CD1c-positive myeloid dendritic cell (primary cell): ENCODE measurements at regions not wholly inside any gene's neighbourhood (a gene's known extent, or its start where the extent isn't known, plus 50 kb on each side); places are given as distances from the start of the nearest gene placed in this dataset.
"Not testable (repeated sequence)": the region's sequence is repeated elsewhere in the genome, so short reads cannot be mapped to it uniquely, and the experiment has no call there.

ENCODE experiments used
- DNase-seq: peaks from one replicate; pipeline ENCODE4 v3.0.0-alpha.2; 2016; ENCODE audit errors: extremely low spot score

GRCh38 chr2:83055376-83056010 is 1403.6 kb downstream of the SUCLG1 start:
- no peak for DNase-seq

- DNase-seq = no peak
These were observed 1404.3 kb downstream of the SUCLG1 start for GRCh38 chr2:83054751-83055150.

- no peak for DNase-seq
These were observed 1407.4 kb downstream of the SUCLG1 start for GRCh38 chr2:83051538-83052170.

DNA sequence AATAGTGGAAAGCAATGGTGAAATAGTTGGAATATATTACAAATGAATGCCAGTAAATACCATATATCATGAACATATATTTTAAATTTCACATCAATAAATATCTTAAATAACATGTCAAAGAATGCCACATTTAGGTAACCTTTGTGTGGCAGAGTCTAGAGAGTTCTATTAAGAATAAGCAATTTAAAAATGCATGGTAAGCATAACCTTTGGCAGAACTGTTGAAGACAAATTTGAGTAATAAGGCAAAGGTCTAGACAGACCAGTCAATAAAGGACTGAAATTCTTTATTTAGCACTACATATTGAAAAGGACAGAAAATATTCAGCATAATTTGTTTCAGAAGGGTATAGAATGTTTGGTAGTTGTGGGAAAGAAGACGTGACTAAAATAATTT is 1417.0 kb downstream of the SUCLG1 start:
- no peak for DNase-seq

- DNase-seq = no peak
These were observed 1436.4 kb downstream of the SUCLG1 start for GRCh38 chr2:83022631-83023210.

- DNase-seq = no peak
These were observed 1441.6 kb downstream of the SUCLG1 start for GRCh38 chr2:83017366-83018090.

DNA sequence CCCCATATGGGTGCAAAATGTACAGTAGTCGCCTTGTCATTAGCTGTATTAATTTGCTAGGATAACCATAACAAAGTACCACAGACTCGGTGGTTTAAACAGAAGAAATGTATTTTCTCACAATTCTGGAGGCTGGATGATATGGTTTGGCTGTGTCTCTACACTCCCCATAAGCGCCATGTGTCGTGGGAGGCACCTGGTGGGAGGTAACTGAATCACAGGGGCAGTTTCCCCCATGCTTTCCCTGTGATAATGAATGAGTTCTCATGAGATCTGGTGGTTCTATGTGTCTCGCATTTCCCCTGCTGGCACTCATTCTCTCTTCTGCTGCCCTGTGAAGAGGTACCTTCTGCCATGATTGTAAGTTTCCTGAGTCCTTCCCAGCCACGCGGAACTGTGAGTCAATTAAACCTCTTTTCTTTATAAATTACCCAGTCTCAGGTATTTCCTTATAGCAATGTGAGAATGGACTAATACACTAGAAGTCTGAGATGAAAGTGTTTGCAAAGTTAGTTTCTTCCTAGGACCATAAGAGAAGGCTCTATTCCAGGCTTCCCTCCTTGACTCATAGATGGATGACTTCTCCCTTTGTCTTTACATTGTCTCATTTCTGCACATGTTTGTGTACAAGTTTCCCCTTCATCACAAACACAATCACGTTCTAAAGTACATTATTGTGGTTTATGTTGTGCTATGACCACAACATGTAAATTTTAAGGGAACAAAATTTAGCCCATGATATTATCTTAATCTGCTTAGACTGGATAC is 1442.6 kb downstream of the SUCLG1 start:
- no peak for DNase-seq

DNA sequence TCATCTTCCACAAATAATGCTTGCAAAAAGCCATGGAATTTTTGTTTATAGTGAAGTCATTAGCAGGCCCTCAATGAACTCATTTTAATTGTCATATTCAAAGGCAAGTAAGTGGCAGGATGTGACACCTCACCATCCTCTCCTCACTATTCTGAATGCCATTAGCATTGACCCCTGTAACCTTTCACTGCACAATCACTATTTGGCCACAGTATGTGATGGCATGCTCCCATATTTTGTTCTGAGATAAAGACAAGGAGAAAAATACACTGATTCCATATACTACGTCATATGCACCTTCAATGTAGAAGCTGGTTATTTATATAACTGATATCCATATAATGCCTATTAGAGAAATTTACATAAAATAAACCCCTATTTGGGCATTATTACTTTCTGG is 1443.2 kb downstream of the SUCLG1 start:
- no peak for DNase-seq

DNA sequence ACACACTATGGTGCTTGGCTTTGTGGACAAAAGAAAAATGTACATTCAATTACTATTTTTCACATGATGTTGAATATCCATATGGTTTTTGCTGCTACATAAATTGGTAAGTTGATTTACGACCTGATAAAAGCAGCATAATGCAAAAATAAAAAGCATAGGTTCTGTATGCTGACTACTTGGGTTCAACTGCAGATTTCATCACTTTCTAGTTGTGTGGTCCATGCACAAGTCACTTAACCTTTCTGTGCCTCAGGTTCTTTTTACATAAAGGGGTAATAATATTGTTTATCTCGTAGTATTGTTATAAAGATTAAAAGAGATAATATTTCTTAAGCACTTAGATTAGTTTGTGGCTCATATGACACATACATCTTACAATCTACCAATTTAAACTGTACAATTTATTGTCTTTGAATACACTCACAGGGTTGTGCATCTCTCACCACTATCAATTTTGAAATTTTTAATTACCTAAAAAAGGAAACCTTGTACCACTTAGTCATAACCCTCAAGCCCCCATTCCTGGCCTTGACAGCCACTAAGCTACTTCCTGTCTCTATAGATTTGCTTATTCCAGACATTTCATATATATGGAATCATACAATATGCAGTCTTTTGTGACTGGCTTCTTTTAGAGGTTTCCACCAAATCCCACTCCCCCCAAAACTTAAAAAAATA is 1443.9 kb downstream of the SUCLG1 start:
- DNase-seq = no peak

DNA sequence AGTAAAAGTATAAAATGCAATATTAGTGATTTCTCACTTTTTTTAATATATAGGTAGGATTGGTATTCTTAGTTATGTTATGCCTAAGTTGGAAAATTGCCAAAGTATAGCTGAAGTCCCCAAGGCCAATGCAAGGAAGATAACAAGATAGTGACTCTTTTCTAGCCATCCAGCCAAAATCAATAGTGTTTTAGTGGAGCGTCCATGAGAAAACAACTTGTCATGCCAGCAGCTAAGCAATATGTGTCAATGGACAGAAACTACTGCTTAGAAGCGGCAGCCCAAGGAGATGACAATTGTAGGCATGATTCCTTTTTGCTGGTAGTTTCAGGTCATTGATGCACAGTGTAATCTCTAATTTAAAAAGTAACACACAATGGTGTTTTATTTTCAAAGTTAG is 1444.6 kb downstream of the SUCLG1 start:
- DNase-seq = no peak

DNA sequence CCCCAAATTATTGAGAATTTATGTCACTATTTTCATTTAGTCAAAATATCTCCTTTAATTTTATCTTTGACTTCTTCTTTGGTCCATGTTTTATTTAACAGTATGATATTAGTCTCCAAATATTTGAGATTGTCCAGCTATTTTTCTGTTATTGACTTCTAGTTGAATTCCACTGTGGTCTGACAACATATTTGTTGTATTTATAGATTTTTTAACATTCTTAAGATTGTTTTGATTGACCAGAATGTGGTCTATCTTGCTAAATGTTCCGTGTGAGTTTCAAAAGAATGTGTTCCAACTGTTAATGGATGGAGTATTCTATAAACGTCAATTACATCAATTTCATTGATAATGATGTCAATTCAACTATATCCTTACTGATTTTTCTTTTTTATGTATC is 1452.1 kb downstream of the SUCLG1 start:
- DNase-seq = no peak

GRCh38 chr2:83003555-83003954 is 1455.5 kb downstream of the SUCLG1 start:
- no peak for DNase-seq

GRCh38 chr2:83002706-83003105 is 1456.4 kb downstream of the SUCLG1 start:
- no peak for DNase-seq

DNA sequence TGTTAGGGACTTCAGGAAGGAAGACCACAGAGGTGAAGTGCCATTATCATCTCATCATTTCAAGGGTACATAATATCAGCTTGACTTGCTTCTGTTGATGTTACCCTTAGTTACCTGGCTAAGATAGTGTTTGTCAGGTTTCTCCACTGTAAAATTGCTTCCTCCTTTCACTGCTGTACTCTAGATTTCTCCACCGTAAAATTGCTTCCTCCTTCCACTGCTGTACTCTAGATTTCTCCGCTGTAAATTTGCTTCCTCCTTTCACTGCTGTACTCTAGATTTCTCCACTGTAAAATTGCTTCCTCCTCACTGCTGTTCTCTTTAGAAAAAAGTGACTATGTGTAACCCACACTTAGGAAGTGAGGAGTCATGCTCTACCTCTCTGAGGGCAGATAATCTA is 1460.3 kb downstream of the SUCLG1 start:
- no peak for DNase-seq

DNA sequence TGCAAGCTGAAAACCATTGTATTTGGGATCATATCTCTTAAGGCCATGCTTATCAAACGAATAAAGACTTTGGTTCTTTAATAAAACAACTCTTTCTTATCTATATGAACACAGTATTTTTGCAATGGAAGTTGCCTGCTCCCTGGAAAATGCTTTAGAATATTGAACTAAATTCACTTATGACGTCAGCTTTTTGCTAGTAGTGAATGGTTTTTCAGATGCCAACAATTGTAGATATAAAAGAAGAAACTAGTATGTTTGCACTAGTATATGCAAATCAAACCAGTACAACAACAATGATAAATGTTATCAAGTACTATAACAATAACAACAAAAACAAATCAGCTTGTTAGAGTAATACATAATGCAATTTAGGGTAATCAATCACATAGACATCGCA is 1462.9 kb downstream of the SUCLG1 start:
- DNase-seq = no peak

GRCh38 chr2:82994151-82994550 is 1464.9 kb downstream of the SUCLG1 start:
- no peak for DNase-seq

- no peak for DNase-seq
These were observed 1465.5 kb downstream of the SUCLG1 start for GRCh38 chr2:82993609-82994008.

GRCh38 chr2:82992968-82993367 is 1466.1 kb downstream of the SUCLG1 start:
- no peak for DNase-seq

DNA sequence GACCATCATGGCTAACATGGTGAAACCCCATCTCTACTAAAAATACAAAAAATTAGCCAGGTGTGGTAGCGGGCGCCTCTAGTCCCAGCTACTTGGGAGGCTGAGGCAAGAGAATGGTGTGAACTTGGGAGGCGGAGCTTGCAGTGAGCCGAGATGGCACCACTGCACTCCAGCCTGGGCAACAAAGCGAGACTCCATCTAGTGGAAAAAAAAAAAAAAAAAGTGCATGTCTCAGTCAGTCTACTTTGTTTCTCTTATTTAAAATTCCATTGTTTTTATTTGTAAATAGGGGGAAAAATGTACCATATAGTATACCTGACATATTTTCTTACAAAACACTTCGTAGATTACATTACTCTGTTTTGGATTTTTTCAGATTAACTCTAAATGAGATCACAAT is 1471.4 kb downstream of the SUCLG1 start:
- DNase-seq = not testable (repeated sequence)

GRCh38 chr2:82986899-82987298 is 1472.2 kb downstream of the SUCLG1 start:
- no peak for DNase-seq

DNA sequence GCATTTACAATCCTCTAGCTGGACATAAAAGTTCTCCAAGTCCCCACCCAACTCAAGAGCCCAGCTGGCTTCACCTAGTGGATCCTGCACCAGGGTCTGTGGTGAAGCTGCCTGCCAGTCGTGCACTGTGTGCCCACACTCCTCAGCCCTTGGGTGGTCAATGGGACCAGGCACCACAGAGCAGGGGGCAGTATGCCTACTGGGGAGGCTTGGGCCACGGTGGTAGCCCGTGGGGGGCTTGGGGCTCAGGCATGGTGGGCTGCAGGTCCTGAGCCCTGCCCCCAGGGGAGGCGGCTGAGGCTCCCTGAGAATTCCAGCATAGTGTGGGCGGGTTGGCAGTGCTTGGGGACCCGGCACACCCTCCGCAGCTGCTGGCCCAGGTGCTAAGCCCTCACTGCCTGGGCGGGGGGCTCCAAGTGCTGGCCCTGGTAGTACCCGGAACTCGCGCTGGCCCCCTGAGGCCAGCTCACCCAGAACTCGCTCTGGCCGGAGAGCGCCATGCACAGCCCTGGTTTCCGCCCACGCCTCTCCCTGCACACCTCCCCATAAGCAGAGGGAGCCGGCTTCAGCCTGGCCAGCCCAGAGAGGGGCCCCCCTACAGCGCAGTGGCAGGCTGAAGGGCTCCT is 1473.4 kb downstream of the SUCLG1 start:
- no peak for DNase-seq
